ENCODE measurements at regions not wholly inside any gene's neighbourhood (a gene's known extent, or its start where the extent isn't known, plus 50 kb on each side); places are given as distances from the start of the nearest gene placed in this dataset.
"Not testable (repeated sequence)": the region's sequence is repeated elsewhere in the genome, so short reads cannot be mapped to it uniquely, and the experiment has no call there.

DNA sequence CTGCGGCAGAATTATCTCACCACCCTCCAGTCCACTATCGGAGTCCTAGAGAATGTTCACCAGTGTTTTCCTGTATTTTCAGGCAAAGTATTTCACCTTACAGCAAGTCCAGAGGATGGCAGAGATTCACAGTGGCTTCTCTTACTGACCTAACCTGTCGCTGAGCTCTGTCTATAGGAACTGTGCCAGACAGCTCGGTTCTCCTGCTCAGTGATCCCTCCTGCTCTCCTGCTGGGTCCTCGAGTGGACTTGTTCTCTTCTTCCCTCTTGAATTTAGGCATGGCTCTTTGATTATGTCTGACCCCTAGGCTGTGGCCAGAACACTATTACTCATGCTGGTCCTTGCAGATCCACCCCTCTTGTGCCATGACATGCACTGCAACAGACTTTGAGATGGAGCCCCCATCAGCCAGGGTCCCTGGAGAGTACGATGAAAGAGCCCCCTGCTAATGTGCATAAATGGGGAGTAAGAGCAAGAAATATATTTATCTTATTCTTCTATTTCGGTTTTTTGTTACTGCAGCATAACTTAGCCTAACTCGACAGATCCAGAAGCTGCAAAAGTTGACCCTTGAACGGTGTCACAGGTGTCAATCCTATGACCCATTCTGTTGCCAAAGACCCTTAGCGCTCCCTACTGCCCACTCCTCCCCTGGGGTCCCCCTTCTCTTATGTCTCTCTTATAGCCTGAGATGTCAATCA lies 439.4 kb downstream of the ZNF536 start:
- DNase-seq, result no peak

DNA sequence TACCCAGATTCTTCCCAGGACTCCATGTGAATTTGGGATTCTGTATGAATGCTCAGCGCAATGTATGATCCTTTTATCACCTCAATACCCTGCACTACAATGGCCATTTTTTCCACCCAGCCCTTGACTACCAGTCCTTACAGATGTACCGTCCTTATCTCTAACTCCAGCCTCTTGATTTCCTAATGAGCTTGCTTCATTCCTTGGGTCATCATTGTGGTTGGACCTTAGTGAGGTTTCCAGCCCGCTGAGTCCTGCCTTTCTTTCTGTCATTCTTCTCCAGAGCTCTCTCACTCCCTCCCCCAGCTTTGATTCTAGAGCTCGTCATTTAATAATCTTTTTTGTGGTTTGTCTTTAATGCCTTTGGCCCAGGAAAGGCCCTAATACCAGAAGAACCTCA lies 438.5 kb downstream of the ZNF536 start:
- no peak for DNase-seq

DNA sequence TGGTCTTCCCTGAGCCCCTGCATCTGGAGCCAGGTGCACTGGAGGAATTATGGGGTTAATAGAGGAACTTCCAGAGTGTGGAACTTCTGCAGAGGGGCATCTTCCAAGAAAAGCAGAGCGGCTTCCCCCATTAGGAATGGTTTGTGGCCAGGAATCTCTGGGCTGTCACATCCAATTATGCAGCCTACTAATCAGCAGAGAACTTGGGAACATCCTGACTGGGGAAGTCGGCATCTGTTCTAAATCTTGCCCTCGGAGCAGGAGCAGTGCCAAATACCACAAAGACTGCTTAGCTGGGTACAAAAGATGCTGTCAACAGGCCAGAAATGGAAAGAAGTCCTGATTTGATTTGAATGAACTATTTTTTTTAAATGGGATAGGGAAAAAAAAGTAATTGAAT lies 435.1 kb downstream of the ZNF536 start:
- DNase-seq, result no peak

GRCh38 chr19:30806311-30806710 lies 434.1 kb downstream of the ZNF536 start:
- DNase-seq, result no peak

DNA sequence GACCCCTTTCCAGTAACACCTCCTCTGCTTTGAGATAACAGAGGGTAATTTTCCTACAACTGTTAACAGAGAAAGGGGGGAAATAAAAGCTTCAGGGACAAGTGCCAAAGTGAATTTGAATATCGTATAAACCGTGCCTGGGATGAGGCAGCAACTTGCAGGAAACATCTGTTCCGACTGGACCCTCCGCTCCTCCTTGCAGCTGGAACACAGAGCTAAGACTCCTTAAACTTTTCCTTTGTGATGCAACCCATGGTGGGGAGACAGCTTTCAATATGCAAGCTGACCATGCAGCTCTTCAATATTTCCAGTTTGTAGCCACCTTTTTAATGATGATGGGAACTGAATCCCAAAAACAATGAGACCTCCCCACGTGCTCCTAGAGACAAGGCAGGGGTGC lies 432.6 kb downstream of the ZNF536 start:
- DNase-seq, result no peak

GRCh38 chr19:30804333-30804732 lies 432.1 kb downstream of the ZNF536 start:
- DNase-seq, result not testable (repeated sequence)

DNA sequence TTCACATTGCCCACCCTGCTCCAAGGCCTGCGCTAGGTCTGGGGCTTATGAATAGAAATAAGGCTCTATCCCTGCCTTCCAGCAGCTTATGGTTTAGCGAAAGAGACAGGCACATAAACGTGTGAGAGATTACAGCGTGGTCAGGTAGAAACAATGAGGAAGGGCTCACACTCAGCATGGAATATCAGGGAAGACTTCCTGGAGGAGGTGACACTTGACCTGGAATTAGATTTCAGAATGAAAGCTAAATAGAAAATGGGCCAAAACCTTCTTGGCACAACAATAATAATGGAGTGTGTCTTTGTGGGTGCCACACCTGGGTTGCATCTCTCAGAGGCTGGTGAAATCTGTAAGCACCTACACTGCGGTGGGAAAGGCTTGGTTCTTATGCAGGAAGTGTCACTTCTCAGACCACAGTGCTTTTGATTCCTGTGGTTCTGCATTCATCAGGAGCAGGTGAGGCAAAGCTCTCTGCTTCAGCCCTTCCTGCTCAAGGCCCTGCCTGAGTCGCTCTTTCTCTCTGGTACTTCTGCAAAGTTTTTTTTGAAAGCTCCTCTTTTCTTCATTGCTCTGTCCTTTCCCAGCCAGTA lies 430.3 kb downstream of the ZNF536 start:
- no peak for DNase-seq

DNA sequence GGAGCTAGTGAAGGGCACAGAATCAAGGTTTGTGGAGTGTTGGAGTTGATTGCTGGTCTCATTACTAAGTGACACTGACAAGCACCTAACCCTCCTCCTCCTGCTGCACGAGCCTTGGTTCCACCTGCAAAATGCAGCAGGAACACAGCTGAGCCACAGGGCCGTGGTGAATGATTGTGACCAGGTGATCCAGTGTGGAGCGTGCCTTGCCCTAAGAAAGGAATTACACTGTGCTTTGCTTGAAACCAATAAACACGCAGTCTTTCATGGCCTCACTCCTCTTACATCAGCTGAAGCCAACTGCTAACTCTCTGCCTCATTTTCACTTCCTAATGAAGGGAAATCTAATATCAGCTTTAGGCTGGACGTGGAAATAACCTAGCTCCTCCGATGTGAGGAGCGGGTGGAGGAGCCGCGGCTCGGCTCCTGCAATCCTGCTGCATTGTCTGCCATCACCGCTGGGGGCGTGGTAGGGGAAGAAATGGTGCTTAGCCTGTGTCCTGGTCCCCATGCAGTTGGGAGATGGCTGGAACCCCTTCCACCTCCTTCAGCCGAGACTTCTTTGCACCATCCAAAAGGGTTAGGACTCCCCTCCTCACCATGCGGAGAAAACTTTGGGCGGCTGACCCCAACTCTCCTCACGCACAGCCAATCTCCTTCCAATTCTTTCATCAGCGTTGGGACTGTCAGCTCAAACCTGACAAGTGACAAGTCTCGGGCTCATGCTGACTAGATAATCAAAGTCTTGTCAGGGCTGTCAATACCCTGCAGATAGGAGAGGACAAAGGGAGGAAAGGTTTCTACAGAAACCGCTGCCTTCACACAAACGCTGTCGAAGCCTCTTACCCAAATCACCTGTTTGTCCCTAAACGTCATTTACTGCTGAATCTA lies 427.9 kb downstream of the ZNF536 start:
- no peak for DNase-seq

- DNase-seq, result no peak
Observed at GRCh38 chr19:30795727-30796126, 423.5 kb downstream of the ZNF536 start.

DNA sequence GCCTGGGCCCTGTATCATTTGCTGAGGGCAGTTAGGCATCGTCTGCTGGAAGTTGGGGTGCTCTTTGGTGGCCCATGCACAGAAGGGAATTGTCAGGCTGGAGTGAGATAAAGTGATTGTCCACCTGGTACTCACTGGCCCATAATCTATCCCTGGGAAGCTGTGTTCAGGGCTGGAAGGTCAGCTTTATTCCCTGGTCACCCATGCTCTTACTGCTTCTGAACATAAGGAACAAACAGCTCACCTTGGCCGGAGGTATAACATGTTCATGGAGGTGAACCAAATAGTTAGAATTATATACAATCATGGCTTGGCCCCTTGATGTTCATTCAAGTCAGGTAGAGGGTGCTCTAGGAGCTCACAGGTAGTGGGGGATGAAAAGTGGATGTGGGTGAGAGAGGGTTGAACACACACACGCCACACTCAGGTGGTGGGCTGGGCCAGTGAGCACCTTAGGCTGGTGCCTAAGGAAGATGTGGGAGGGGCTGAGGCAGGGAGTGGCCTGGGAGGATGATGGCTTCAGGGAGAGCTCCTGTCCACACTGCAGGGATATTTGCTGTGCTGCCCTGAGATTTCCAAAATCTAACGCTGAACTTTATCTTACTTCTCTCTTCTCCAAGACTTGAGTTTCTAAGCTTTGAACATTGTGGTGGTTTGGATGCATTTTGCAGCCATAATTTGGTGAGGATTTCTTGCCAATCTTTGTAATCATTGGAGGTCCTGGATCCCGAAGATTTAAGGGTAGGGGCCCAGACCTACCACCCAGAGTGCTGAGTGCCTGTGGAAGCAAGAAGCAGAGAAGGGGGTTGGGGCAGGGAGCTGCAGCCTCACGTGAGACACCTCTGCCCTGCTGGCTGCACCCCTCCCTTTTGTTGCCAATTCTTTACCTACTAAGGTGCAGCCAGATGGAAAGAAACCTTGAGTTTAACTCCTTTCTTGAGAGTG lies 420.6 kb downstream of the ZNF536 start:
- DNase-seq, result no peak

DNA sequence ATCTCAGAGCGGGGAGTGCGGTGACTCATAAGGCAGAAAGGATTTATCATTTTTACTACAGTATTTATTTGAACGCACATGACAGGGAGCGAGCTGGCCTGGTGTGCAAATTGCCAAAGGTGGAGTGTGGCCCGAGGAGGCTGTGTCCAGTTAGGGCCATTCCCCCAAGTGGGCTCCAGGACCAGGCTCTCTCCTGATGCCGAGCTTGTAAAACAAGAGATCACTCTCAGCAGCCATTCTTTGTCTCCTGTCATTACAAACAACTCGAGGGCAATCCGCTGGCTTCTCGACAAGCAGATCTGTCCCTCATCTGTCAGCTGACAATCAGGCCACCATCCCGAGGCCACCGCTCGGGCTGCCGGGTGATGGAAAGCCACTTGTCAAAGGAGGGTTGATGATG lies 418.9 kb downstream of the ZNF536 start:
- DNase-seq, result no peak

DNA sequence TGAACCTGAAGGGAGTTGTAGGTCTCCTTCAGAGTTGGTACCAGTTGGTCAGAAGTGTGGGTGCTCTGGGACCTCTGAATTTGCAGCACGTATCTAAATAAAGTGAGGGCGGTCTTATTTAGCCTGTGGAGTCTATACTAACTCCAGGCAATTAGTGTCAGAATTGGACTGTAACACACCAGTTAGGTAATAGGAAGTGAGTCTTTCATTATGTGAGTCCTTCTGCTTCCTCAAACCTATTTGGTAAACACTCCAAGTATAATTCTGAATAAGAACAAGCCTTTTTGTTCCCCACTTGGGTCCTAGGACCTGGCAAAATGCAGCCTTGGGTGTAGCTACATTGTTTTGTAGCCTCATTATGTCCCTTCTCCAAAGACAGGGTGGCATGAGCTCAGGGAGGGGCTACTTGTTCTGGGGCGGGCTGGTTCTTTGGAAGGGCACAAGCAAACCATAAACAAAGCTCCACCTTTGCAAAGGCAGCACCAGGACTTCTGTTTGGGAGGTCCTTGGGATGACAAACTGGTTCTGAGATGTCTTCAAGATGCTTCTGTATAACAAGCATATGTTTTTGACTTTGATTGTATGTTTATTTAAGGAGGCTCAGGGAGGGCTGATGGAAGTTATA lies 418.0 kb downstream of the ZNF536 start:
- no peak for DNase-seq

DNA sequence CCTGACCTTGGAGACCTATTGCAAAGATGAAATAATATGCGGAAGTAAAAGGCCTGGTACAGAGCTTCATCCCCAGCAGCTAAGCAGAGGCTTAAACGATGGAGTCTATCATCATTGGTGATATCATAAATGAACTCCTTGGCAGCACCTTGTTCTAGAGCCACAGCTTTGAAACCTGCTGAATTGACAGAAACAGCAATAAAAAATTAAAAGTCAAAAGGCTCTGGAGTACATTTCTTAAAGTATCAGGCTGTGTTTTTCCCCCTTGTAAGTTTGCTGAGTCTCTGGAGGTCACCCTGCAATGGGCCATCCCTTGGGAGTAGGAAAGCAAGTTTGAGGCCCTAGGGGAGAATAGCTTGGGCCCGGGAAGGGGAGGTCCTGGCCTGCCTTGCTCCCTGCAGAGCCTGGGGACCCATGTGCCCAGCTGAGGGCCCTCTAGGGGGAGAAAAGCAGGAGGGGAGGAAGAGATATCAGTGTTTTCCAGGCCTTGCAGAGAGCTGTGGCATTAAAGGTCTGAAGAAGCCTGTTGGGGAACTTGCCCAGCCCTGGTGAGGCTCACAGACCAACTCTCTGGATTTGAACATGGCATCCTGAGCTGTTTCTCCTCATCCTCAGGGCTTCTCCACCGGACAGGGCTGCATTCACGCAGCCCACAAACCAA lies 416.1 kb downstream of the ZNF536 start:
- no peak for DNase-seq

- DNase-seq, result no peak
Observed at GRCh38 chr19:30785458-30786137, 413.4 kb downstream of the ZNF536 start.

DNA sequence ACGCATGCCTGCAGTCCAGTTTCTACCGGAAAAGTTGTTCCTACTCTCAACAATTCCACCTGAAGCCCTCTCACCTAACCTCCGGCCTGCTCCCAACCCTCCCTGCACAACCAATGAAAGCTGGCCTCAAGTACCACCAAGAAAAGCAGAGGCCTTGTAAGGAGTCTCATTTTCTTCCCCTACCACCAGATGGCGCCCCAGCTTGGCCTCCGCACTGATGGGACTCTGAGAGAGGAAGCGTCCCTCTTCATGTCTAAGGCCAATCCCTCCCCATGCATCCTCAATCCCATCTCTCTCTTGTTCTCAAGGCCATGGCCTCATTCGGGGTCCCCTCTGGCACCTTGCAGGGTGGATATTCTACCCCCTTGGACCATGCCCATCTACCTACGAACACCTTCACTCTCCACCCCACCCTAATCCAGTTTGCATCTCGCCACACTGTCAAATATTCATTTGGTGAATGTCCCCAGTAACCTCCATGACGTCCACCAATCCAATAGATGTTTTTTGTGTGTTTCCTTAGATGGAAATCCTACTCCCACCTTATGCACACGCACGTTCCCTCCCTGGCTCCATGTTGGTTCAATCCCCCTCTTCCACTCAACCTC lies 412.8 kb downstream of the ZNF536 start:
- DNase-seq, result peak; percentile 6

GRCh38 chr19:30783936-30784335 lies 411.8 kb downstream of the ZNF536 start:
- no peak for DNase-seq

GRCh38 chr19:30783212-30783611 lies 411.0 kb downstream of the ZNF536 start:
- no peak for DNase-seq

GRCh38 chr19:30781519-30781918 lies 409.3 kb downstream of the ZNF536 start:
- no peak for DNase-seq

- DNase-seq, result no peak
Observed at GRCh38 chr19:30781047-30781446, 408.9 kb downstream of the ZNF536 start.

DNA sequence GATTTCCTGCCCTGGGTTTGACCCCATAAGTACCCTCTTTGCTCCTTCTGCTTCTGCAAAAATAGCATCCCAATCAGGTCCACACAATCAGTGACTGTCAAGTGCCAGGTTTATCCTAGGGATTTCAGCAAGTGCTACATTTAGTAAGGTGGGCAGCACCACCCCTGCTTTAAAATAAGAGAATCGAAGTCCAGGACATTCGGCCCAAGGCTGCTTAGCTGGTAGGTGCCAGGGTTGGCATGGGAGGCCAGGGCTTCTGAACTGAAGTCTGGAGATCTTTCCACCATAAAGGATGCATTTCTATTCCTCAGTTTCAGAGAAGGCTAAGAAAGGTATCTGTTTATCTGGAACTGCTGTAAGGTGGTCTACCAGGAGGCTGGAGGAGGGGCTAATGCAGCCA lies 408.3 kb downstream of the ZNF536 start:
- no peak for DNase-seq
